Liver (tissue), 7 donors: ENCODE measurements at regions not wholly inside any gene's neighbourhood (a gene's known extent, or its start where the extent isn't known, plus 50 kb on each side); places are given as distances from the start of the nearest gene placed in this dataset.

ENCODE experiments used
- DNase-seq: peaks from one replicate; pipeline ENCODE4 v3.0.0-alpha.2; 2017; ENCODE audit warnings: low spot score
- H3K27ac ChIP-seq, 2 donors: one replicate each; pipeline ENCODE4 v1.7.0; 2013; ENCODE audit warnings: inconsistent platforms in 2 of 2, low read length in 2 of 2, control low read depth in 1 of 2, low read depth in 1 of 2, mild to moderate bottlenecking in 1 of 2
- H3K27me3 ChIP-seq, 4 donors: one replicate each; pipeline versions ENCODE4 v1.6.1 to v1.7.0; 2013; ENCODE audit warnings: low read length in 3 of 4, inconsistent platforms in 1 of 4, mild to moderate bottlenecking in 1 of 4, moderate library complexity in 1 of 4; ENCODE audit not compliant: control insufficient read depth in 4 of 4, insufficient read depth in 4 of 4
- H3K36me3 ChIP-seq, 4 donors: one replicate each; pipeline versions ENCODE4 v1.6.1 to v1.7.0; 2013; ENCODE audit warnings: low read length in 3 of 4, mild to moderate bottlenecking in 3 of 4, low read depth in 1 of 4, moderate library complexity in 1 of 4; ENCODE audit not compliant: control insufficient read depth in 4 of 4, insufficient read depth in 3 of 4
- H3K4me1 ChIP-seq, 4 donors: one replicate each; pipeline versions ENCODE4 v1.6.1 to v1.7.0; 2013; ENCODE audit warnings: low read length in 3 of 4, mild to moderate bottlenecking in 3 of 4, moderate library complexity in 1 of 4; ENCODE audit not compliant: control insufficient read depth in 4 of 4, insufficient read depth in 4 of 4
- H3K4me3 ChIP-seq, 3 donors: one replicate each; pipeline versions ENCODE4 v1.6.1 to v1.7.0; 2013; ENCODE audit warnings: low read length in 3 of 3, control low read depth in 1 of 3, low read depth in 1 of 3, mild to moderate bottlenecking in 1 of 3
- H3K9ac ChIP-seq, 2 donors: one replicate each; pipeline ENCODE4 v1.7.0; 2013; ENCODE audit warnings: low read length in 2 of 2, mild to moderate bottlenecking in 2 of 2, moderate library complexity in 2 of 2, control low read depth in 1 of 2, low read depth in 1 of 2
- H3K9me3 ChIP-seq, 4 donors: one replicate each; pipeline versions ENCODE4 v1.6.1 to v1.7.0; 2013; ENCODE audit warnings: low read length in 3 of 4; ENCODE audit not compliant: control insufficient read depth in 4 of 4
- ATF3 ChIP-seq: IDR thresholded peaks from 2 replicates; pipeline ENCODE4 v1.6.1; 2016; ENCODE audit warnings: antibody characterized with exemption
- EGR1 ChIP-seq, 2 donors: IDR thresholded peaks; 2 replicates each; pipeline ENCODE4 v1.6.1; 2016 to 2018; ENCODE audit warnings: antibody characterized with exemption in 2 of 2, low read depth in 2 of 2
- FOXA1 ChIP-seq: IDR thresholded peaks from 2 replicates; pipeline ENCODE4 v1.6.1; 2016; ENCODE audit warnings: antibody characterized with exemption
- FOXA2 ChIP-seq: IDR thresholded peaks from 2 replicates; pipeline ENCODE4 v1.6.1; 2016; ENCODE audit warnings: antibody characterized with exemption
- GABPA ChIP-seq, 2 donors: IDR thresholded peaks in 1 of 2; conservative IDR thresholded peaks in 1 of 2; 2 replicates each; pipeline ENCODE4 v1.6.1; 2016; ENCODE audit warnings: antibody characterized with exemption in 2 of 2, mild to moderate bottlenecking in 1 of 2, moderate library complexity in 1 of 2
- HNF4A ChIP-seq, 2 donors: conservative IDR thresholded peaks; 2 replicates each; pipeline ENCODE4 v1.6.1; 2016; ENCODE audit warnings: antibody characterized with exemption in 2 of 2, mild to moderate bottlenecking in 2 of 2
- HNF4G ChIP-seq: IDR thresholded peaks from 2 replicates; pipeline ENCODE4 v1.6.1; 2016; ENCODE audit warnings: antibody characterized with exemption
- JUND ChIP-seq, 2 donors: IDR thresholded peaks; 2 replicates each; pipeline ENCODE4 v1.6.1; 2016; ENCODE audit warnings: antibody characterized with exemption in 2 of 2
- NR2F2 ChIP-seq: IDR thresholded peaks from 2 replicates; pipeline ENCODE4 v1.6.1; 2016; ENCODE audit warnings: antibody characterized with exemption
- RXRA ChIP-seq, 2 donors: IDR thresholded peaks; 2 replicates each; pipeline ENCODE4 v1.6.1; 2017 to 2018; ENCODE audit warnings: antibody characterized with exemption in 2 of 2, mild to moderate bottlenecking in 1 of 2
- SP1 ChIP-seq: IDR thresholded peaks from 2 replicates; pipeline ENCODE4 v1.6.1; 2018; ENCODE audit warnings: antibody characterized with exemption, mild to moderate bottlenecking
- TAF1 ChIP-seq: conservative IDR thresholded peaks from 2 replicates; pipeline ENCODE4 v1.6.1; 2016; ENCODE audit warnings: antibody characterized with exemption, mild to moderate bottlenecking
- YY1 ChIP-seq: IDR thresholded peaks from 2 replicates; pipeline ENCODE4 v1.6.1; 2016; ENCODE audit warnings: antibody characterized with exemption, mild to moderate bottlenecking
- TF ChIP-seq, protein P1 (sequence below): IDR thresholded peaks from 2 replicates; pipeline ENCODE4 v1.6.1; 2016; ENCODE audit warnings: antibody characterized with exemption
- TF ChIP-seq, protein P2 (sequence below): fragments of 150-350 bp; IDR thresholded peaks from 2 replicates; pipeline ENCODE4 v1.5.1; 2017; ENCODE audit warnings: improper control_type of control experiment, low read depth, low read length; ENCODE audit not compliant: missing input control
- TF ChIP-seq, protein P3 (sequence below): IDR thresholded peaks from 2 replicates; pipeline ENCODE4 v1.6.1; 2016; ENCODE audit warnings: antibody characterized with exemption
- donor health status: healthy.
- donor health status: healthy.
- donor health status: healthy.
- donor health status: healthy.

DNA sequence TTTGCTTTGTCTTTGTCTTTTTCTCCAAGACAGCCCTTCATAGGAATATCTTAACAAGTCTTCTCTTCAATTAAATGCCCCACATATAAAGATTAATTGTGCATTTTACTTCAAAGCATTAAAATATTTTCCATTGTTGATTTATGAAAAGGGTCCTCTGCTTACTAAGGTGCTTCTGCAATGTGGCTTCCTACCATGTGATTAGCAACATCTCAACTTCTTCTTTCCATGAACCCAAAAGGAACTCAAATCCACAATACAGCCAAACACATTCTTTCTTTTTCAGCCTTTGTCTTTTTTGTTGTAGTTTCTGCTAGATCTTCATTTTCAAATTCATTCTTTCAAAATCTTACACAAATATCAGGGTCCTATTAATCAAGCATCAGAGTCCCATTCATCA is 309.2 kb downstream of the NSUN3 start:
- H3K9ac ChIP-seq = no peak overlapping the region
- peaks cover 0 to 2% (median 0%) of the 10 kb centered on the region in 4 donors for H3K27me3 ChIP-seq
- H3K36me3 ChIP-seq = no peaks in the 10 kb centered on the region
- no peak for TF ChIP-seq JUND (IDR thresholded peaks at IDR 0.05)
- no peak for TF ChIP-seq NR2F2
- no peak for TF ChIP-seq HNF4A (conservative IDR thresholded peaks at IDR 0.05)
- no peak for TF ChIP-seq ATF3
- no peak for TF ChIP-seq RXRA (IDR thresholded peaks at IDR 0.05)
- TF ChIP-seq, protein P1, sequence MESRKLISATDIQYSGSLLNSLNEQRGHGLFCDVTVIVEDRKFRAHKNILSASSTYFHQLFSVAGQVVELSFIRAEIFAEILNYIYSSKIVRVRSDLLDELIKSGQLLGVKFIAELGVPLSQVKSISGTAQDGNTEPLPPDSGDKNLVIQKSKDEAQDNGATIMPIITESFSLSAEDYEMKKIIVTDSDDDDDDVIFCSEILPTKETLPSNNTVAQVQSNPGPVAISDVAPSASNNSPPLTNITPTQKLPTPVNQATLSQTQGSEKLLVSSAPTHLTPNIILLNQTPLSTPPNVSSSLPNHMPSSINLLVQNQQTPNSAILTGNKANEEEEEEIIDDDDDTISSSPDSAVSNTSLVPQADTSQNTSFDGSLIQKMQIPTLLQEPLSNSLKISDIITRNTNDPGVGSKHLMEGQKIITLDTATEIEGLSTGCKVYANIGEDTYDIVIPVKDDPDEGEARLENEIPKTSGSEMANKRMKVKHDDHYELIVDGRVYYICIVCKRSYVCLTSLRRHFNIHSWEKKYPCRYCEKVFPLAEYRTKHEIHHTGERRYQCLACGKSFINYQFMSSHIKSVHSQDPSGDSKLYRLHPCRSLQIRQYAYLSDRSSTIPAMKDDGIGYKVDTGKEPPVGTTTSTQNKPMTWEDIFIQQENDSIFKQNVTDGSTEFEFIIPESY = no peak
- no peak for TF ChIP-seq GABPA (IDR thresholded peaks at IDR 0.05 in 1 of 2, conservative IDR thresholded peaks at IDR 0.05 in 1 of 2)
- TF ChIP-seq SP1 = no peak
- no peak for TF ChIP-seq EGR1 (IDR thresholded peaks at IDR 0.05; ENCODE audit: low read depth in 2 of 2)
- TF ChIP-seq, protein P2, sequence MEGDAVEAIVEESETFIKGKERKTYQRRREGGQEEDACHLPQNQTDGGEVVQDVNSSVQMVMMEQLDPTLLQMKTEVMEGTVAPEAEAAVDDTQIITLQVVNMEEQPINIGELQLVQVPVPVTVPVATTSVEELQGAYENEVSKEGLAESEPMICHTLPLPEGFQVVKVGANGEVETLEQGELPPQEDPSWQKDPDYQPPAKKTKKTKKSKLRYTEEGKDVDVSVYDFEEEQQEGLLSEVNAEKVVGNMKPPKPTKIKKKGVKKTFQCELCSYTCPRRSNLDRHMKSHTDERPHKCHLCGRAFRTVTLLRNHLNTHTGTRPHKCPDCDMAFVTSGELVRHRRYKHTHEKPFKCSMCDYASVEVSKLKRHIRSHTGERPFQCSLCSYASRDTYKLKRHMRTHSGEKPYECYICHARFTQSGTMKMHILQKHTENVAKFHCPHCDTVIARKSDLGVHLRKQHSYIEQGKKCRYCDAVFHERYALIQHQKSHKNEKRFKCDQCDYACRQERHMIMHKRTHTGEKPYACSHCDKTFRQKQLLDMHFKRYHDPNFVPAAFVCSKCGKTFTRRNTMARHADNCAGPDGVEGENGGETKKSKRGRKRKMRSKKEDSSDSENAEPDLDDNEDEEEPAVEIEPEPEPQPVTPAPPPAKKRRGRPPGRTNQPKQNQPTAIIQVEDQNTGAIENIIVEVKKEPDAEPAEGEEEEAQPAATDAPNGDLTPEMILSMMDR = no peak
- no peak for TF ChIP-seq YY1
- TF ChIP-seq FOXA1 = no peak
- TF ChIP-seq, protein P3, sequence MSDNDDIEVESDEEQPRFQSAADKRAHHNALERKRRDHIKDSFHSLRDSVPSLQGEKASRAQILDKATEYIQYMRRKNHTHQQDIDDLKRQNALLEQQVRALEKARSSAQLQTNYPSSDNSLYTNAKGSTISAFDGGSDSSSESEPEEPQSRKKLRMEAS = no peak
- no peak for TF ChIP-seq TAF1
- TF ChIP-seq FOXA2 = no peak
- no peak for TF ChIP-seq HNF4G
- H3K27ac ChIP-seq = no peak overlapping the region
- no peaks in the 10 kb centered on the region for H3K9me3 ChIP-seq
- H3K4me3 ChIP-seq = no peak overlapping the region
- no peak for DNase-seq
- H3K4me1 ChIP-seq = no peaks in the 10 kb centered on the region

DNA sequence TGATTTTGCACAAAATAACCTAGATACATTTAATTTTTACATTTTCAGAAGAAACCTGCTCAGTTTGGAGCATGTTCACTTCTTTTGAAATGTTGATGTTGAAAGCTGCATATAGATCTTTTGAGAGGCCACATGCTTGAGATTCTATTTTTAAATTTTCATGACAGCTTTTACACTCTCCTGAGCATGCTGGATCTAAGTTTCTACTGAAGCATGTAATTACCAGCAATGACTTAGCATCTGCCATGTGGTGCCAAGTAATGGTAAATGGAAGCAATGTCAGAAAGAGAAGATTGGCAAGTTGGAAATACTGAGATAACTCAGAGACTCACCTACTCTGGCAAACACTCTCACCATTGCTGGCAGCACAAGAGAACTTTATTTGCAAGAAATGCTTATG is 310.6 kb downstream of the NSUN3 start:
- no peak overlapping the region for H3K4me3 ChIP-seq
- TF ChIP-seq, protein P1 = no peak
- no peaks in the 10 kb centered on the region for H3K4me1 ChIP-seq
- no peaks in the 10 kb centered on the region for H3K9me3 ChIP-seq
- H3K27ac ChIP-seq = no peak overlapping the region
- H3K27me3 ChIP-seq = peaks cover 0 to 2% (median 0%) of the 10 kb centered on the region in 4 donors
- no peak overlapping the region for H3K9ac ChIP-seq
- H3K36me3 ChIP-seq = no peaks in the 10 kb centered on the region
- DNase-seq = no peak
